UCSD-AML1 (cell line): ENCODE measurements at regions not wholly inside any gene's neighbourhood (a gene's known extent, or its start where the extent isn't known, plus 50 kb on each side); places are given as distances from the start of the nearest gene placed in this dataset.
"Not testable (repeated sequence)": the region's sequence is repeated elsewhere in the genome, so short reads cannot be mapped to it uniquely, and the experiment has no call there.

Experiments used
- DNase-seq: peaks from one replicate; lab custom pipeline; 2025; ENCODE audit not compliant: unreplicated experiment; lab: John Stamatoyannopoulos, UW

GRCh38 chr4:167811958-167812357 is 280.4 kb upstream of the ANXA10 start:
- DNase-seq = no peak

- DNase-seq = no peak
Observed at GRCh38 chr4:167826281-167826680, 266.1 kb upstream of the ANXA10 start.

- DNase-seq = no peak
Observed at GRCh38 chr4:167831855-167832254, 260.5 kb upstream of the ANXA10 start.

- DNase-seq = no peak
Observed at GRCh38 chr4:167838686-167839085, 253.7 kb upstream of the ANXA10 start.

- DNase-seq = no peak
Observed at GRCh38 chr4:167842487-167842886, 249.8 kb upstream of the ANXA10 start.

- no peak for DNase-seq
Observed at GRCh38 chr4:167854881-167855280, 237.5 kb upstream of the ANXA10 start.

- DNase-seq = not testable (repeated sequence)
Observed at GRCh38 chr4:167858127-167858526, 234.2 kb upstream of the ANXA10 start.

- no peak for DNase-seq
Observed at GRCh38 chr4:167867191-167867590, 225.1 kb upstream of the ANXA10 start.

- DNase-seq = no peak
Observed at GRCh38 chr4:167868163-167868562, 224.2 kb upstream of the ANXA10 start.

- DNase-seq = no peak
Observed at GRCh38 chr4:167873496-167873895, 218.8 kb upstream of the ANXA10 start.

GRCh38 chr4:167876091-167876490 is 216.2 kb upstream of the ANXA10 start:
- not testable (repeated sequence) for DNase-seq

- not testable (repeated sequence) for DNase-seq
Observed at GRCh38 chr4:167877826-167878225, 214.5 kb upstream of the ANXA10 start.

- DNase-seq = no peak
Observed at GRCh38 chr4:167883266-167883665, 209.1 kb upstream of the ANXA10 start.

- DNase-seq = no peak
Observed at GRCh38 chr4:167885071-167885470, 207.3 kb upstream of the ANXA10 start.

GRCh38 chr4:167885872-167886271 is 206.5 kb upstream of the ANXA10 start:
- no peak for DNase-seq

GRCh38 chr4:167887726-167888125 is 204.6 kb upstream of the ANXA10 start:
- DNase-seq = no peak

- no peak for DNase-seq
Observed at GRCh38 chr4:167890226-167890625, 202.1 kb upstream of the ANXA10 start.

- no peak for DNase-seq
Observed at GRCh38 chr4:167893531-167893930, 198.8 kb upstream of the ANXA10 start.

GRCh38 chr4:167896260-167896659 is 196.1 kb upstream of the ANXA10 start:
- DNase-seq = not testable (repeated sequence)

- peak; percentile 60 for DNase-seq
Observed at GRCh38 chr4:167897116-167897515, 195.2 kb upstream of the ANXA10 start.

- DNase-seq = no peak
Observed at GRCh38 chr4:167903291-167903721, 189.0 kb upstream of the ANXA10 start.

GRCh38 chr4:167906851-167907250 is 185.5 kb upstream of the ANXA10 start:
- no peak for DNase-seq

GRCh38 chr4:167908816-167909215 is 183.5 kb upstream of the ANXA10 start:
- DNase-seq = no peak

- DNase-seq = not testable (repeated sequence)
Observed at GRCh38 chr4:167912535-167912934, 179.8 kb upstream of the ANXA10 start.
